HG03175 (cell line): ENCODE measurements at regions not wholly inside any gene's neighbourhood (a gene's known extent, or its start where the extent isn't known, plus 50 kb on each side); places are given as distances from the start of the nearest gene placed in this dataset.

ENCODE experiments used
- ATAC-seq: cut with Tn5 transposase; IDR thresholded peaks from one replicate; pipeline ENCODE4 v1.9.1; 2021; ENCODE audit warnings: mild to moderate bottlenecking, moderate library complexity; ENCODE audit not compliant: unreplicated experiment

DNA sequence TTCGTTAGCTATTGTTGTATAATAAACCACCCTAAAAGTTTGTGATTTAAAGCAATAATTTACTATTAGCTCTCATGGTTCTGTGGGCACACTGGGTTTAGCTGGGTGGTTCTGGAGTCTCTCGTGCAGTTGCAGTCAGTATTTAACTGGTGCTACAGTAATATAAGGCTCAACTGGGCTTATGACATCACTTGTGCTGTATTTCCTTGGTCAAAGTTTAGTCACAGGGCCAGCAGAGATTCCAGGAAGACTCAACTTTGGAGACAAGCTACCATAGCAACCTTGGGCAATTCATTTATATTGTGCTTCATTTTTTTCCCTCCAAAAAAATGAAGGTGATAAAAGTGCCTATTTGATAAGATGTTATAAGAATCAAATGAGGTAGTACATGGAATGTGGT lies 204.2 kb upstream of the GUCY1A2 start:
- no peak for ATAC-seq

DNA sequence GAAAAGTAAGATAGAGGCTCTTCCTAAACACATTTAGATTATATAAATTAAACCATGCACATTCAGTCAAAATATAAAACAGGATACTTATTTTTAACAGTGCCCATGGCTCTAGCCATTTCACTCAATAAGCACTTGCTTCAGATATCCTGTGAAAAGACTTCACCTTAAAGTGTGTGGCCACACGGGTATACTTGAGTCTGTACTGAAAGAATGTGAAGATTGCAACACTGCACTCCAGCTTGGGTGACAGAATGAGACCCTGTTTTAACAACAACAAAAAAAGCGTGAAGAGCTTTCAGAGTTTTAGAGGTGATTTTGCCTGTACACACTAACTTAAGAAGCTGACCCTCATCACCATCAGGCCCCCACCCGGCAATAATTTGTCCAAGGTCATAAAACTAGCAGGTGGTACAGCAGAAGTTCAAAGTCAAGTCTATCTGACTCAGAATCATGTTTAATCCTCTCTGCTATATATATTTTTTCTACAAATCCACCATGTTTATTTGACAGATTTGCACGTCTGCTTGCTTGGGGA lies 203.5 kb upstream of the GUCY1A2 start:
- ATAC-seq, result no peak

DNA sequence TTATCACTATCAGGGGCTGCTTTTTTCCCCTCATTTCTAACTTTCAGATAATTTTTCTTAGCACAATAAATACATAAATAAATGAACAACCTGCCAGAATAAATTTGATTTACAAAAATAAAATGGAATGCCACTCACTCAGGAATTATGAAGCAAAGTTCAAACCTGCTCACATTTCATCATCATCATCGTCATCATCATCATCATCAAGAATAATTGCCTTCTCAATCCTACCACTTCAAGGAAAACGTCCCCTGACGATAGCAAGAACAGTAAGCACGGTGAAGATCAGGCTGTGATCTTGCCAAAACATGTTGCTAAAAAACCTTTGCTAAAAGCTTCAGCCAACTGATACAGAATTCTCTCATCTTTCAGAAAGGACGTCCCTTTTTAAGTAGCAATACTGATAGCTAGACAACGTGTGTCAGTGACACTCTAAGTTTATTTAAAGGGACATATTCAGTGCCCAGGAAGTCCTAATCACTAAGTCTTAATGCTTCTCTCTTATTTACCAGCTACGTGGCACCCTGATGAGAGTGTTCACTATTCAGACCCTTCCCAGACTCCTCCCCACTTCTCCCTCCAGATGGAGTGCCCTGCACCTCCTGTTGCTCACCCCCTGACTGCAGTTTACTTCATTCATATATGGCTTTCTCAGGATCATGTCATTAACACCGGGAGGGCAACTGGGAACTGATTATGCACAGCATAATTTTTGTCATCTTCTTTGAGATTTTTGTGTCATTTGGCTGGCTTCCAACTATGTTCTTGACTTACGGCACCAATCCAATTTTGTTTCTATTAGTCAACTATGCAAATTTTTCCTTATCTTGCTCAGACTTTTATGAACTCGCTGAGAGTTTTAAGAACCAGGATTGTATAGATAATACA lies 200.1 kb upstream of the GUCY1A2 start:
- no peak for ATAC-seq

DNA sequence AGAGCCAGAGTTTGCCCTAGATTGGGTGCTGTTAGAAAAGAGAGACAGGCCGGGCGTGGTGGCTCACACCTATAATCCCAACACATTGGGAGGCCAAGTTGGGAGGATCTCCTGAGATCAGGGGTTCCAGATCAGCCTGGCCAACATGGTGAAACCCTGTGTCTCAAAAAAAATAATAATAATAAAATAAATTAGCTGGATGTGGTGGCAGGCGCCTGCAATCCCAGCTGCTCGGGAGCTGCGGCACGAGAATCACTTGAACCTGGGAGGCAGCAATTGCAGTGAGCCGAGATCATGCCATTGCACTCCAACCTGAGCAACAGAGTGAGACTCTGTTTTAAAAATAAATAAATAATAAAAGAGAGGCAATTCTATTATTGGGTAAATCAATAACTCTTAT lies 199.2 kb upstream of the GUCY1A2 start:
- no peak for ATAC-seq

DNA sequence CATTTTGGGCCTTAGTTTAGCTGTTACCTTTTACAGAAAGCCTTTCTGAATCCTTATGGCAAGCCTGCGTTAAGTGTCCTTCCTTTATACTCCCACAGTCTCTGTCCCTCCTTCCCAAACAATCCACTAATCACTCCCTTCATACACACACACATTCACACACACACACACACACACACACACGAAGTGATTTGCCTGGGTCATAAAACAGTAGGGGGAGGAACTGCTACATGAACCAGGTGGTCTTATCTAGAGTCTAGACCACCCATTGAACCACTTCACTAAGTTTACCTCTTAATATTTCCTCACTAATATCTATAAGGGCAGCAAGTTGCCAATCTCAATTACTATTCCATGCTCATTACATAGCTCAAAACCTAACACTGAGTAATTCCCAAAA lies 196.7 kb upstream of the GUCY1A2 start:
- ATAC-seq, result no peak

DNA sequence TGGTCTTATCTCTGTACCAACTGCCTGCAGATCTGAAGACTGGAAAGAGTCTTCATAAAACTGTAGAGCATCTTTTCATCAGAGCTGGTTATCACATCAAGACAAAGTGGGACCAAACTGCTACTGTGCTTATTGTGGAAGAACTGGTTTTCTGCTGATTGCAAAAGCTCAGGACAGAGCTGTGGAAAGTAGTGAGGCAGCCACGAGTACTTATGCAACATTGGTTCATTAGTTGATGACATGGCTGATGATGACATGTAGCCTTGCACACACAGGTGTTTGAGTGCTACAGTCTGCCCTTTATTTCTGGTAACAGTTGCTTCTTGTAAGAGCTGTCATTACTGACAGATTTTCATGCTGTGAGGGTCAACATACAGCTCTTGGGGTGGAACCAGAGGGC lies 185.4 kb upstream of the GUCY1A2 start:
- ATAC-seq, result no peak

DNA sequence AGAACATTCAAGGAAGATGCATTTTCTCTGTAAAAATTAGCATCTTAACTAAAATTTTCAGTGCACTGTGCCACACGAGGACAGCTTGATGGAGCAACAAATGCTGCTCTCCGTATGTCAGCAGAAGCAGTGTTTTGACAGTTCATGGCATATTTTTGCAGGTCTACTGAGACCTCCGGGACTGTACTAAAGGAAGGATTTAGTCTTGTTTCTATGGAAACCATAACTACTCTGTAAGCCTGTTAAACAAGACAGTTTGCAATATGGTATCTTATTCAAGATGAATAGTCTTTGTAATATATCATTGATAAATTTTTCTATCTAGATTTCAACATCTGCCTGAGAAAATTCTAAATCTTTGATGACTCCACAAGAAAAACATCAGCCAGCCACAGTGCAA lies 184.0 kb upstream of the GUCY1A2 start:
- ATAC-seq, result no peak

DNA sequence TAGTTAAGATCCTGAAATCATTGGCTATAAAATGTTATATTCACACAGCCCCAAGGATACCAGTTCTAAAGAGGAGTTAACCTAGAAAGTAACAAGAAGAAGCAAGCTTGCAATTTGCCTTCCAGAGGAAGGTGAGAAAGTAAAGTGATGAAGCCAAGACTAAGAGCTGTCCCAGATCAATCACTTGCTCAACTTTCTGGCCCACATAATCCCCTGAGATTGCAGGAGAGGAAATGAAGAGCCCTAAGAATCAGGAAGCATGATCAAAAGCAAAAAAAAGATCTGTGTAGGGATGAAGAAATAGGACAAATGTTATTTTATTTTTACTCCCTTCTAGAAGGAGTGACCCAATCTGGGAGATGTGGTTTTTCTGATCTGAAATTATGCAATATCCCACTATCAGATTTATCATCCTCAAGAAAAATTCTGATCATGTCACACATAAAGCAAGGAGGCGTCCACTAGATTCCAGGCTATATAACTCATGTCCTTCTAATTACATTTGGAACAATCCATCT lies 180.3 kb upstream of the GUCY1A2 start:
- ATAC-seq, result no peak

DNA sequence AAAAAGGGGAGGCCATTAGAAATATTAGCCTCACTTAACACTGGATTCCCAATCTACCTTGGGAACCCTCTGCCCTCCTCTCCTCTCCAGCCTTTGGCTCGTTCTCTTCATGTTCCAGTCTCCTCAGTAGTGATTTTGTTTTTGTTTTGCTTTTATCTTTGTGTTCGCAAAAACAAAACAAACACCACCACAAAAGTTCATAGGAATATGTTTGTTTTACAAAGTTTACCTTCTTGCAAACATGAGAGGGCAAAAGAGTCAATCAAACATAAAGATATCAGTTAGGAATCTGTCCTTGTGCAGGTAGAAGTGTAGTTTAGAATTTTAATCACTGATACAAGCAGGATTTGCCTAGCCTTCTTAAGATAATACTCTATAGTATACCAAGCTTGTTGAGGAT lies 179.7 kb upstream of the GUCY1A2 start:
- ATAC-seq, result no peak

DNA sequence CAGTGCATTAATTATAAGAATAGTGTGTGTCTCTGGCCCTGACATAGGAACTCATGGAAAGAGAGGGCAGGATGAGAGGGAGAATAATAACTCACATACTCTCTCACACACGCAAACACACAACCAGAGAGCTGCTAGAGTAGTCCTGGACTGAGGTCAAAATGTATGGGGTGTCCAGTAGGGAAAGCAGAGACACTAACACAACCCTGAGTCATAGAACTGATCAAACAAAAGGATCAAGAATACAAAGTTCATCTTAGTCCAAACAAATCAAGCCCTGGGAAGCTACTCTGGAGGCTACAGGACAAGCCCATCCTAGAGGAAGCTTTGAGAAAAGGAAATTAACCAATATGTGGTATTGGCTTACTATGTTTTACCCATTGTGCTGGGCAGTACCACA lies 178.5 kb upstream of the GUCY1A2 start:
- ATAC-seq, result no peak

DNA sequence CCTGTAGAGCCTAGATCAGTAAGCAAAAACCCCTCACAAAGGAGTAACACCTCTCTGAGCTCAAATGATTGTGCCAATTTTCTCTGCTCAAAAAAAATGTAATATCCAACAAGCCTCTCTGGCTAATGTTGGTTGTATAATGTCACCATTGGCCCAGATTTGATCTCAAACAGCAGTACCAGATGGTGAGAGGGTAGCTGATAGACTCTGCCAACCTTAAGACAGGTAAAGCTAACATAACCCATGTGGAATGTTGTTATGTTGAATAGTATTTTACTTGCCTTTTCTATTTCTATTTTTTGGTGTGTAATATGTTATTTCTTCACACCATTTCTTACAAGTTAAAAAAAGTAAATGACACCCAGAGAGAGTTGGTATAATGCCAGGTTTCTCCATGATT lies 166.7 kb upstream of the GUCY1A2 start:
- ATAC-seq, result no peak

DNA sequence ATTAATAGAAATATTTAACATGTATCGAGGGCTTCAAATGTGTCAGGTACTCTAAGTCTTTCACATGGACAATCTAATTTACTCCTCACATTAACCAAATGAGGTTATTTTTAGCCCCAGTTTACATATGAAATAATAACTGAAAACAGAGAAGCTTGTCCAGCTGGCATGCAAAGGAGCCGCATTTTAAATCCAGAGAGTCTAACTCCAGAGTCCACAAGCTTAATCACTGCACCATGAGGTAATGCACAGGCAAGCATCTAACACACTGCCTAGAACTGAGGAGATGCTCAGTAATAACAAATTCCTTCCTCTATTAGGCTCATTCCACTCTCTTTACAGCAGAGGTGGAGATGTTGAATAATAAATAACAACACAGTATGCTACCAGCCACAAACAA lies 165.7 kb upstream of the GUCY1A2 start:
- no peak for ATAC-seq

DNA sequence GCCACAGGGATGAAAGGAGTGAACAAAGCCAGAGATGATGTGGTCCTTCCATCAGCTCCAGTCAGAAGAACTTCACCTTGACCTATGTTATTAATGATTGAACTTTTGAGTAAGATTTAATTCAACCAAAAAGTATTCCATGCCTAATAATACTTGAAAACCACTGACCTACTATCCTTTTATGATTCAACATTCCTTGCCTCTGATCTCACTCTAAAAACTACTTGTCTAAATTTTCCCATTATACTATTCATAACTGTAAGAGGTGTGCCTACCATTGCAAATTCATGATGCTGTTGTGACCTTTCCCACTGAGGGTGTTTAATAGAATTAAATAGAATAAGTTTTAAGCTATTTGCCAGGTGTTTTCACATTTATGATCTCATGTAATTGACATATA lies 164.7 kb upstream of the GUCY1A2 start:
- no peak for ATAC-seq

DNA sequence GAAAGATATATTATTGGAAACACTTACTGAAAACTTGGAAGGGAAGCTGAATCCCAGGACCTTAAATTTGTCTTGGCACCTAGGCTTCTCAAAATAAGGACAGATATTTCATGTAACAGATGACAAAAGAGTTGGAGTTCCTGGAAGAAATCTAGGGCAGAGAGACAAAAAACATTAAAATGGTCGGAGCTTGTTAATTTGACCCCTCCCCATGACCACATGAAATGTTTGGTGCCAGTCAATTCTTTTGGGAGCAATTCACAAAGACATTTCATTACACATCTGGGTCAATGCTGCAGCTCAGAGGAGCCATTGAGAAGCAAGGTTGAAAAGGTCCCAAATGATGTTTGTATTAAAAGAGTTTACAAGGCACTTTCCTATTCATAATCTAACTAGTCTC lies 162.0 kb upstream of the GUCY1A2 start:
- ATAC-seq, result no peak

DNA sequence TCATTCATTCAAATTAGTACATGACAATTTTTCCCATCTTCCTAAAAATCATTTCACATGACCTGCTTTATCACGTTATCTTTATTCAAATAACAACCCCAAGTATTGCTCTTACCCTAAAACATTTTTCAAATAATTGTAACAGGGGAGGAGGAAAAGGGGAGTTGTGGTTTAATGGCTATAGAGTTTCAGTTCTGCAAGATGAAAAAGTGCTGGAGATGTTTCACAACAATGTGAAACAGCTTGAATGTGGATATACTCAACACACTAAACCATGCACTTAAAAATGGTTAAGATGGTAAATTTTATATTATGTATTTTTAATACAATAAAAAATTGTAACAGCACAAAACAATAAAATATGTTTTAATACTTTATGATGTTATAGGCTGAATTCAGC lies 161.6 kb upstream of the GUCY1A2 start:
- ATAC-seq, result no peak

DNA sequence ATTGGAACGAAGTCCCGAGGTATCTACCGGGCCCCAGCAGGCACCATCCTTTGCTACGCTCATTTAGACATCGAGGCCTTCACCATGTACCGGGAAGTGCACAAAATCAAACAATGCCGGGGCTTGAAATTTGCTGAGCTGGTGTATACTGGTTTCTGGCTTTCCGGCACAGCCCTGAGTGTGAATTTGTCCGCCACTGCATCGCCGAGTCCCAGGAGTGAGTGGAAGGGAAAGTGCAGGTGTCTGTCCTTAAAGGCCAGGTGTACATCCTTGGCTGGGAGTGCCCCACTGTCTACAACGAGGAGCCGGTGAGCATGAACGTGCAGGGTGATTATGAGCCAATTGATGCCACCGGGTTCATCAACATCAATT lies 158.8 kb upstream of the GUCY1A2 start:
- ATAC-seq, result no peak

DNA sequence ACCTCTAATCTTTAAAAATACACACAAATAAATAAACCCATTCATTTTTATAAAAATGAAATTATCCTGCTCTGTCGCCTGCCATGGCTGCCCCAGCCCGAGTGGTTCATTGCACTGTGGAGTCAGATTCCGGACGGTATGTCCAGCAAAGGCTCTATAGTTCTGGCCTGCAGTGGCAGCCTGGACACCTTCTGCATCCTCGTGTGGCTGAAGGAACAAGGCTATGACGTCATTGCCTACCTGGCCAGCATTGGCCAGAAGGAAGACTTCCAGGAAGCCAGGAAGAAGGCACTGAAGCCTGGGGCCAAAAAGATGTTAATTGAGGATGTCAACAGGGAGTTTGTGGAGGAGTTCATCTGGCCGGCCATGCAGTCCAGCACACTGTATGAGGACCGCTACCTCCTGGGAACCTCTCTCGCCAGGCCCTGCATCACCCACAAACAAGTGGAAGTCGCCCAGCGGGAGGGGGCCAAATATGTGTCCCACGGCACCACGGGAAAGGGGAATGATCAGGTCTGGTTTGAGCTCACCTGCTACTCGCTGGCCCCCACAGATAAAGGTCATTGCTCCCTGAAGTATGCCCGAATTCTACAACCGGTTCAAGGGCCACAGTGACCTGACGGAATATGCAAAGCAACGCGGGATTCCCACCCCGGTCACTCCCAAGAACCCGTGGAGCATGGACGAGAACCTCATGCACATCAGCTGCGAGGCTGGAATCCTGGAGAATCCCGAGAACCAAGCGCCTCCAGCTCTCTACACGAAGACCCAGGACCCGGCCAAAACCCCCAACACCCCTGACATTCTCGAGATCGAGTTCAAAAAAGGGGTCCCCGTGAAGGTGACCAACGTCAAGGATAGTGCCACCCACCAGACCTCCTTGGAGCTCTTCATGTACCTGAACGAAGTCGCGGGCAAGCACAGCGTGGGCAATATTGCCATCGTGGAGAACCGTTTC lies 158.2 kb upstream of the GUCY1A2 start:
- no peak for ATAC-seq

DNA sequence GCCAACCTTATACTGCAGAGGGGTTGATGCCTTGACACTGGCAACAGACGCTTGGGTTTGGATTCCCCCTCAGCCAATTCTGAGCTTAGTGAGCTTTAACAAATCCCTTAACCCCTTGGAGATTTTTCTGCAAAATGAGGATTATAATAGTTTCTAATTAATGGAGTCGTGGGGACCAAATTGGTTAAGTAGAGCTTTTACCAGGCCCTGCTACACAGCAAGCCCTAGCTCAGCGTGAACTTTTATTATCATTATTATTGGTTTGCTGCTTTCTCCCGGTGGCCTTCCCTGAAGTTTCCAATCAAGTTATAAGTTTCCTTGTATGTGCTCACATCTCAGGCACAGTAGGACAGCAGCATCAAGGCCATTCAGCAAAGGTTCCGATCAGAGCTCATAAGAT lies 156.6 kb upstream of the GUCY1A2 start:
- no peak for ATAC-seq

DNA sequence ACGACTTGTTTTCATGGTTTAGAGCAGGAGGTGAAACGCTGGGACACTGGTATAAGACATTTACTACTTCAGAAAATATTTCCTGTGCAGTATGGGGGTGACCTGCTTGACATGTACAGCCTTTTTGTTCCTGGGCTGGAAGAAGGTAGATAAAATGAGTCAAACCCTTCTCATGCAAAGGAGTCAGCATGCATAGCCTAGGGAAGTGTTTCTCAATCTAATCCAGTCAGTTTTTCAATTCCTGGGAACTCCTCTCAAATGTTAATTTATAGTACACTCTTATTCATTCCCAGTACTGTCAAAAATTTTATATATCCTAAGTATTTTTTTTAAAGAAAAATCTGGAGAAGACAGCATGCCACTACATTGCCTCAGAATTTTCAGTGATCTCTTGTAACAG lies 154.7 kb upstream of the GUCY1A2 start:
- no peak for ATAC-seq

DNA sequence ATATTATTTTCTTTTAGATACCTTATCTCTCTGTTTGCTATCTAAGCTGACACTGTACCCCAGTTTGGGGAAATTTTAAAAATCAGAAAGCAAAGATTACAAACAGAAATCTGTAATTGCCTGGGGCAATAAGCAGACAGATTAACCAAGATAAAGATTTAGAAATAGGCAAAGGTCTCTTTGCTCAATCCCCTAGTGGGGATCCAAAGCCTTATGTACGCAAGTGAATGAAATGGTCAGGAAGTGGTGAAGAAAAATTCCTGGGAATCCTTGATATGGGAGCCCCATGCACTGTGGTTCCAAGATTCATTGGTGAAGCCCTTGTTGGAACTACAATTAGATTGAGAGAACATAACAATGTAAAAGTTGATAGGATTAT lies 139.5 kb upstream of the GUCY1A2 start:
- ATAC-seq, result no peak

DNA sequence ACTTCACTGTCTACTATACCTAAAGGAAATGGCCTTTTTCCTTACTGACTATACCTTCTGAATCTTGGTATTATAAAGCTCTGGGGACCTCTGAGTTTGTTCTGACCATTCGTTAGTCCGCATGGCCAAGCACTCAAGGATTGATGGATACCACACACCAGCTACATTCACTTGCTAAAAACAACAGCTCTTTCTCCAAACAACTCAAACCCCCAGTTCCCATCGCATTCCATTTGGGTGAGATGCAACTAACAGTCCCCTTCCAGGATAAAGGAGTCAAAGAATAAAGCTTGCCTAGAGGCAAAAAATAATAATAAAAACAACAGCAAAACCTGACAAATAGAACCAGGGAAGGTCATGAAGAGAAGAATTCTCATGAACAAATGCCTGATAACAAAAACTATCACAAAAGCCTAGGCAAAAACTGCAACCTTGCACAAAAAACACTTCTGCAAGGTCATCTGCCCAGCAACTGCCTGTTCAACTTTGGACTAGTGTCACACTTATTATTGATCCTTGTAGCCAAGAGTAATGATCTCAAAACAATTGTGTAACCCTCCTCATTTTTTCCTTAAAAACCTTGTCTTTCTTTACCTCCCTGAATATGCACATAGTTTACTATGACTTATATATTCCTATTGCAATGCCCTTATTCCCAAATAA lies 139.0 kb upstream of the GUCY1A2 start:
- ATAC-seq, result no peak
